Fibroblast of lung (primary cell): ENCODE measurements at regions not wholly inside any gene's neighbourhood (a gene's known extent, or its start where the extent isn't known, plus 50 kb on each side); places are given as distances from the start of the nearest gene placed in this dataset.

Experiments
- CTCF ChIP-seq, 2 donors: IDR thresholded peaks in 1 of 2; conservative IDR thresholded peaks in 1 of 2; 1 replicate in 1 of 2; 2 replicates in 1 of 2; pipeline ENCODE4 v1.5.1; 2011 to 2012; ENCODE audit warnings: low read length in 2 of 2, control low read depth in 1 of 2, inconsistent platforms in 1 of 2, low read depth in 1 of 2, mild to moderate bottlenecking in 1 of 2
- EZH2 ChIP-seq: IDR thresholded peaks from 2 replicates; pipeline ENCODE4 v1.5.1; 2012; ENCODE audit warnings: low read length, control low read depth, mild to moderate bottlenecking; ENCODE audit errors: missing control alignments

DNA sequence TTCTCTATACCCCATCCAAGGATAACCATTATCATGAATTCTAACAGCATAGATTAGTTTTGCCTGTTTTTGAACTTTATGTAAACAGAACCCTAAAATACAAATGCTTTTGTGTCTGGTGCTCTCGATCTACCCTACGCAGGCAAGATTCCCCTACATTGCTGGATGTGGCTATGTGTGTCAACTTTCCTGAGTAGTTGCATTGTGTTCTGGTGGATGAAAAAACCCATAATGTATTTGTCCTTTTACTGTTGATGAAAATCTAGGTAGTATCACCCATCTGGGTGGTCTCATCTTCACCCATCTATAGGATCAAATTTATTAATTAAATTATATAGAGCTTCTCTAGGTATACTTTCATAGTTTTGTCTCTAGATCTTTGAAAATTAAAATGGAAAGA lies 211.7 kb downstream of the ANKRD60 start:
- TF ChIP-seq CTCF (conservative IDR thresholded peaks at IDR 0.05 in 1 of 2, IDR thresholded peaks at IDR 0.05 in 1 of 2; ENCODE audit: low read depth in 1 of 2, low read length in 2 of 2) (no peak), EZH2 (no peak)
